SK-N-SH (cell line): ENCODE measurements at regions not wholly inside any gene's neighbourhood (a gene's known extent, or its start where the extent isn't known, plus 50 kb on each side); places are given as distances from the start of the nearest gene placed in this dataset.

Source experiments
- CTCF ChIP-seq: fragments of 200-600 bp; sonication (generic); IDR thresholded peaks from 2 replicates; pipeline ENCODE4 v1.6.1; 2017; ENCODE audit warnings: antibody characterized with exemption, mild to moderate bottlenecking, moderate library complexity
- EP300 ChIP-seq, 2 experiments: IDR thresholded peaks; 2 replicates each; pipeline versions ENCODE4 v1.4.0 to v1.6.1; 2012; ENCODE audit warnings: borderline replicate concordance in 1 of 2, low read depth in 1 of 2, low read length in 1 of 2
- EZH2phosphoT487 ChIP-seq: fragments of 200-600 bp; sonication (generic); IDR thresholded peaks from 2 replicates; pipeline ENCODE4 v1.6.1; 2017; ENCODE audit warnings: low read depth, mixed run types, mild to moderate bottlenecking, antibody characterized with exemption, moderate library complexity, borderline replicate concordance
- NFIC ChIP-seq: IDR thresholded peaks from 2 replicates; pipeline ENCODE4 v1.4.0; 2012; ENCODE audit warnings: borderline replicate concordance
- POLR2AphosphoS5 ChIP-seq: IDR thresholded peaks from 2 replicates; pipeline ENCODE4 v1.6.1; 2012; ENCODE audit warnings: low read depth, low read length
- RFX5 ChIP-seq: IDR thresholded peaks from 2 replicates; pipeline ENCODE4 v1.6.1; 2012; ENCODE audit warnings: mild to moderate bottlenecking, improper control_type of control experiment, low read length
- TAF1 ChIP-seq: IDR thresholded peaks from 2 replicates; pipeline ENCODE4 v1.6.1; 2012; ENCODE audit warnings: low read depth, mild to moderate bottlenecking, low read length, moderate library complexity, borderline replicate concordance
- USF2 ChIP-seq: fragments of 150-350 bp; IDR thresholded peaks from 2 replicates; pipeline ENCODE4 v1.6.1; 2017; ENCODE audit warnings: antibody characterized with exemption, low read length, low read depth, borderline replicate concordance
- YY1 ChIP-seq: IDR thresholded peaks from 2 replicates; pipeline ENCODE4 v1.4.0; 2012; ENCODE audit warnings: low read depth, mild to moderate bottlenecking
- ZBTB33 ChIP-seq: IDR thresholded peaks from 2 replicates; pipeline ENCODE4 v1.4.0; 2012; ENCODE audit warnings: low read depth, borderline replicate concordance

- TF ChIP-seq EZH2phosphoT487 (no peak), CTCF (no peak), POLR2AphosphoS5 (no peak), EP300 (IDR thresholded peaks at IDR 0.05; ENCODE audit: borderline replicate concordance in 1 of 2, low read depth in 1 of 2, low read length in 1 of 2) (no peak), TAF1 (no peak), USF2 (no peak), ZBTB33 (no peak), NFIC (no peak), YY1 (no peak), RFX5 (no peak)
Observed at GRCh38 chr2:83014462-83014861, 1444.6 kb downstream of the SUCLG1 start.
